ENCODE measurements at regions not wholly inside any gene's neighbourhood (a gene's known extent, or its start where the extent isn't known, plus 50 kb on each side); places are given as distances from the start of the nearest gene placed in this dataset.

DNA sequence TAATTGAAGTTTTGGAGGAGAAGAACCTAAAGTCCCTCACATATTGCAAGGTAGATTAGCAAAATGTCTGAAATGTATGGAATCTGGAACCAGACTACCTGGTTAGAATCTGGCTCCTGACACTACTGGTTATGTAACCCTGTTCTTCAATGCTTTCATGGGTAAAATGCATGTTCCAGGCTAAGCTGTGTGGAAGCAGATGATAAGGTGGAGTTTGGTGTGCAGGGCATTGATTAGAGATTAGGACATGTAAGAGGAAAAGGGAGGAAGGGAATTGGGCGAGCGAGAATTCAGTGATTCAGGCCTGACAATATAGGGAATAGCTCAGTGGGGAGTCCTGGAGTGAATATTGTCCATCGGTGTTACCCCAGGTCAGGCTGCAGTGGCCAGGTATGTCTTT lies 165.8 kb upstream of the SFRP2 start:
- Mint-ChIP-seq H3K27me3 (ENCODE audit: unreplicated experiment) (no peaks in the 10 kb centered on the region), H3K36me3 (ENCODE audit: unreplicated experiment) (no peaks in the 10 kb centered on the region), H3K9me3 (ENCODE audit: unreplicated experiment) (no peaks in the 10 kb centered on the region), H3K4me1 (ENCODE audit: low read depth, unreplicated experiment) (no peaks in the 10 kb centered on the region), H3K27ac (ENCODE audit: unreplicated experiment) (no peak overlapping the region), H3K4me3 (ENCODE audit: unreplicated experiment) (no peak overlapping the region)
- no peak for DNase-seq
- TF ChIP-seq, protein P1, sequence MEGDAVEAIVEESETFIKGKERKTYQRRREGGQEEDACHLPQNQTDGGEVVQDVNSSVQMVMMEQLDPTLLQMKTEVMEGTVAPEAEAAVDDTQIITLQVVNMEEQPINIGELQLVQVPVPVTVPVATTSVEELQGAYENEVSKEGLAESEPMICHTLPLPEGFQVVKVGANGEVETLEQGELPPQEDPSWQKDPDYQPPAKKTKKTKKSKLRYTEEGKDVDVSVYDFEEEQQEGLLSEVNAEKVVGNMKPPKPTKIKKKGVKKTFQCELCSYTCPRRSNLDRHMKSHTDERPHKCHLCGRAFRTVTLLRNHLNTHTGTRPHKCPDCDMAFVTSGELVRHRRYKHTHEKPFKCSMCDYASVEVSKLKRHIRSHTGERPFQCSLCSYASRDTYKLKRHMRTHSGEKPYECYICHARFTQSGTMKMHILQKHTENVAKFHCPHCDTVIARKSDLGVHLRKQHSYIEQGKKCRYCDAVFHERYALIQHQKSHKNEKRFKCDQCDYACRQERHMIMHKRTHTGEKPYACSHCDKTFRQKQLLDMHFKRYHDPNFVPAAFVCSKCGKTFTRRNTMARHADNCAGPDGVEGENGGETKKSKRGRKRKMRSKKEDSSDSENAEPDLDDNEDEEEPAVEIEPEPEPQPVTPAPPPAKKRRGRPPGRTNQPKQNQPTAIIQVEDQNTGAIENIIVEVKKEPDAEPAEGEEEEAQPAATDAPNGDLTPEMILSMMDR (IDR thresholded peaks at IDR 0.05; ENCODE audit: partially characterized antibody, unreplicated experiment), result no peak

DNA sequence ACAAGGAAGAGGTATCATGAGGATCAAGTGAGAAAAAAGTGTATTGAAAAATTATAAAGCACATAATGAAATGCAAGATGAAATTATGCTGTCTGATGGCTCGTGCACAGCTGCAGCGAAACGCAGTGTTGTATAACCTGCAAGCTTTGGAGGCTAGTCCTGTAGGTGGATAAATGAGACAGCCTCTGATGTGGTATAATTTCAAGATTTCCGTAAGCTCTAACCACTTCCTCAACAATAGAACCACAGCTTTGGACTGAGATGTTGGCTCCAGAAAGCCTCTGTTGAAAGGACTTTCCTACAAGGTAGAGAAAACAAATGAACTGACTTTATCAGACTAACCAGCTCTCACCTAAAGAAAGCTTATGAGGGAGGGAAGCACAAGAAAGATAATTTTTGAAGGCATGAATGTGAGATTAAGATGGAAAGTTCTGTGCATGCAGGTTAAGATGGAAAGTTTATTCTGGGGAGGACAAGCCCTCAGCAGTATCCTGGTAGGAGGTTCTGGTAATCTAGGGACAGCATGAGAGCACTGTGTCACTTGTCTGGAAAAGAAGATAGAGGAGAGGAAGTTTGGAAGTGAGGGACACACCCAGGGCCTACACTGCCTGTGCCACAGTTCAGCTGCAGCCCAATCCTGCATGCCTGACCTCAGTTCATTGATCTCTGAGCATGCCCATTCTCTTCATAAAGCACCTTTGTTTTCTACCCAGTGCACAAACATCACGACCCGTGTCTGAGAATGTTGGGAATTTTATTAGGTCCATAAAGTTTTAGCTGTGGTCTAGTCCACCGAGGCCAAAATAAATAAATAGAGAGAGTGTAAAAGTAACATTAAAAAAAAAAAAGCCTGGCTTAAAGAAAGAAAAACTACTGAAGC lies 161.5 kb upstream of the SFRP2 start:
- H3K36me3 Mint-ChIP-seq (ENCODE audit: unreplicated experiment), result no peaks in the 10 kb centered on the region
- no peak overlapping the region for H3K4me3 Mint-ChIP-seq (ENCODE audit: unreplicated experiment)
- no peaks in the 10 kb centered on the region for H3K9me3 Mint-ChIP-seq (ENCODE audit: unreplicated experiment)
- H3K4me1 Mint-ChIP-seq (ENCODE audit: low read depth, unreplicated experiment), result no peaks in the 10 kb centered on the region
- no peak overlapping the region for H3K27ac Mint-ChIP-seq (ENCODE audit: unreplicated experiment)
- no peaks in the 10 kb centered on the region for H3K27me3 Mint-ChIP-seq (ENCODE audit: unreplicated experiment)
- DNase-seq, result no peak
- TF ChIP-seq, protein P1 (IDR thresholded peaks at IDR 0.05; ENCODE audit: partially characterized antibody, unreplicated experiment), result no peak

DNA sequence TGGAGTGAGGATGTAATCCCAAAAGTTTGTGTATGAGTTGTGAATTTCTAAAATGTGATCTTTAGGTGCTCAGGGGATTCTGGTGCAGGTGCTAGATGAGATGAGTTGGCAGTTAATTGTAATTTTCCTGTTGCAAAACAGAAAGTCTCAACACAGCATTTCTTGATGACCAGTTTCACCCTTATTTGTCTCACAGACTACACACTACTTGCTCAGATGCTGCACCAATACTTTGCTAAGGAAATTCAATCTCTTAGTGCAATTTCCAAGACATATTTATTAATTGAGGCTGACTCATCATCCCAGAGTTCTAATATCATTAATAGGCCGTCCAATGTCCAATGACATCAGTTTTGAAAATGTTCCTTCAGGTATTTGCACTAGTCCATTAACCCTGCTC lies 159.2 kb upstream of the SFRP2 start:
- TF ChIP-seq, protein P1 (IDR thresholded peaks at IDR 0.05; ENCODE audit: partially characterized antibody, unreplicated experiment), result no peak
- H3K9me3 Mint-ChIP-seq (ENCODE audit: unreplicated experiment), result no peaks in the 10 kb centered on the region
- DNase-seq, result no peak
- H3K27ac Mint-ChIP-seq (ENCODE audit: unreplicated experiment), result no peak overlapping the region
- H3K36me3 Mint-ChIP-seq (ENCODE audit: unreplicated experiment), result no peaks in the 10 kb centered on the region
- no peaks in the 10 kb centered on the region for H3K4me1 Mint-ChIP-seq (ENCODE audit: low read depth, unreplicated experiment)
- H3K4me3 Mint-ChIP-seq (ENCODE audit: unreplicated experiment), result no peak overlapping the region
- H3K27me3 Mint-ChIP-seq (ENCODE audit: unreplicated experiment), result no peaks in the 10 kb centered on the region

DNA sequence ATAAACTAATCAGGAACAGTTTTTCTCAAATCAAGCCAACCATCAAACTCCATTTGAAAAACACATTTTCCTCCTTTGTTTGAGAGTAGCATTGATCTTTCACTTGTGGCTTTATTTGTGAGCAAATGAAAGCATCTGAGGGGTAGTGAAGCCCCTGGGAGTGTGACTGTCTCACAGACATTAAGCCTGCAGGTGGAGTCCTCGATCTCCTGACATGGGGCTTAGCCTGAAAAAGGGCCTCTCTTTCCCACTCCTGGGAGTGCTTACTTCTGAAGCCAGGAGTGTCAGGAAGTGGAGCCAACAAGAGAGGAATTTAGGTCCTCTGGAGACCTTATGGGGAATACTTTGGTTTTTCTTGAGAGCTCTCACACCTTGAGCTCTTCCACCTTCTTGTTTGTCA lies 158.2 kb upstream of the SFRP2 start:
- DNase-seq, result no peak
- Mint-ChIP-seq H3K27me3 (ENCODE audit: unreplicated experiment) (no peaks in the 10 kb centered on the region), H3K9me3 (ENCODE audit: unreplicated experiment) (no peaks in the 10 kb centered on the region), H3K4me1 (ENCODE audit: low read depth, unreplicated experiment) (no peaks in the 10 kb centered on the region), H3K36me3 (ENCODE audit: unreplicated experiment) (no peaks in the 10 kb centered on the region), H3K4me3 (ENCODE audit: unreplicated experiment) (no peak overlapping the region), H3K27ac (ENCODE audit: unreplicated experiment) (no peak overlapping the region)
- TF ChIP-seq, protein P1 (IDR thresholded peaks at IDR 0.05; ENCODE audit: partially characterized antibody, unreplicated experiment), result no peak

DNA sequence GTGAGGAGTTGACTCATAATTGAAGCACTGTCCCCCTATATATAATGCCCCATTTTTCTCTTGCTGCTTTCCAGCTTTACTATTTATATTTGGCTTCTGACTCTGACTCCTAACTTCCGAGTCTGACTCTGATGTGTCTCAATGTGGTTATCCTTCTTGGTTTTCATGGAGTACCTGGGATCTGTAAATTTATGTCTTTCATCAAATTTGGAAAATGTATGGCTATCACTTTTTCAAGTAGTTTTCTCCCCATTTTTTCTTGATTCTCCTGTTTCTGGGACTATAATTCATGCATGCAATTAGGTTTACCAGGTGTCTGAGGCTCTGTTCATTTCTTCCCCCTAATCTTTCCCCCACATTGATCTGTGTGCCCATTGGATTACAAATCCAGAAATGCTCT lies 156.8 kb upstream of the SFRP2 start:
- TF ChIP-seq, protein P1 (IDR thresholded peaks at IDR 0.05; ENCODE audit: partially characterized antibody, unreplicated experiment), result no peak

More for the DNA sequence above, 156.8 kb upstream of the SFRP2 start:
- H3K27ac Mint-ChIP-seq (ENCODE audit: unreplicated experiment), result no peak overlapping the region
- H3K9me3 Mint-ChIP-seq (ENCODE audit: unreplicated experiment), result no peaks in the 10 kb centered on the region
- no peaks in the 10 kb centered on the region for H3K36me3 Mint-ChIP-seq (ENCODE audit: unreplicated experiment)
- no peaks in the 10 kb centered on the region for H3K27me3 Mint-ChIP-seq (ENCODE audit: unreplicated experiment)
- H3K4me3 Mint-ChIP-seq (ENCODE audit: unreplicated experiment), result no peak overlapping the region
- DNase-seq, result no peak
- H3K4me1 Mint-ChIP-seq (ENCODE audit: low read depth, unreplicated experiment), result peaks cover 4% of the 10 kb centered on the region
